GM18511 (cell line): ENCODE measurements at regions not wholly inside any gene's neighbourhood (a gene's known extent, or its start where the extent isn't known, plus 50 kb on each side); places are given as distances from the start of the nearest gene placed in this dataset.
A peak's percentile ranks its signal among the peaks of the same experiment; 100 is the strongest.

Experiments used
- ATAC-seq: cut with Tn5 transposase; IDR thresholded peaks from one replicate; pipeline ENCODE4 v1.9.1; 2021; ENCODE audit warnings: mild to moderate bottlenecking, moderate library complexity; ENCODE audit not compliant: unreplicated experiment

- ATAC-seq = no peak
Observed at GRCh38 chr21:15359251-15359650, 294.5 kb upstream of the NRIP1 start.

GRCh38 chr21:15362458-15362857, 297.7 kb upstream of the NRIP1 start:
- ATAC-seq = no peak

GRCh38 chr21:15363921-15364320, 299.1 kb upstream of the NRIP1 start:
- no peak for ATAC-seq

GRCh38 chr21:15365751-15366392, 301.1 kb upstream of the NRIP1 start:
- no peak for ATAC-seq

- no peak for ATAC-seq
Observed at GRCh38 chr21:15366555-15366954, 301.8 kb upstream of the NRIP1 start.

GRCh38 chr21:15367061-15367626, 302.3 kb upstream of the NRIP1 start:
- ATAC-seq = no peak

GRCh38 chr21:15370462-15370975, 305.7 kb upstream of the NRIP1 start:
- ATAC-seq = no peak

- ATAC-seq = no peak
Observed at GRCh38 chr21:15373941-15374340, 309.1 kb upstream of the NRIP1 start.

- ATAC-seq = no peak
Observed at GRCh38 chr21:15379776-15380175, 315.0 kb upstream of the NRIP1 start.

GRCh38 chr21:15383588-15383987, 318.8 kb upstream of the NRIP1 start:
- no peak for ATAC-seq

- ATAC-seq = no peak
Observed at GRCh38 chr21:15390049-15390448, 325.2 kb upstream of the NRIP1 start.

GRCh38 chr21:15397258-15397657, 332.5 kb upstream of the NRIP1 start:
- no peak for ATAC-seq

- ATAC-seq = no peak
Observed at GRCh38 chr21:15400905-15401304, 328.9 kb upstream of the USP25 start.

- no peak for ATAC-seq
Observed at GRCh38 chr21:15401331-15401730, 328.5 kb upstream of the USP25 start.

GRCh38 chr21:15405214-15405613, 324.6 kb upstream of the USP25 start:
- no peak for ATAC-seq

- no peak for ATAC-seq
Observed at GRCh38 chr21:15406791-15407190, 323.0 kb upstream of the USP25 start.

GRCh38 chr21:15407585-15407984, 322.2 kb upstream of the USP25 start:
- no peak for ATAC-seq

GRCh38 chr21:15408089-15408488, 321.7 kb upstream of the USP25 start:
- ATAC-seq = peak; percentile 93

- ATAC-seq = no peak
Observed at GRCh38 chr21:15409031-15409430, 320.8 kb upstream of the USP25 start.

- no peak for ATAC-seq
Observed at GRCh38 chr21:15410853-15411252, 318.9 kb upstream of the USP25 start.

GRCh38 chr21:15414057-15414456, 315.7 kb upstream of the USP25 start:
- peak; percentile 59 for ATAC-seq

- no peak for ATAC-seq
Observed at GRCh38 chr21:15415541-15416261, 314.1 kb upstream of the USP25 start.
